ENCODE measurements at regions not wholly inside any gene's neighbourhood (a gene's known extent, or its start where the extent isn't known, plus 50 kb on each side); places are given as distances from the start of the nearest gene placed in this dataset.

- intact Hi-C loops (cut with micrococcal nuclease; ENCODE audit: unreplicated experiment): no loop called here
- no peak overlapping the region for H3K27ac ChIP-seq (ENCODE audit: low read depth, low read length, poor library complexity, severe bottlenecking)
- H3K9me3 ChIP-seq (ENCODE audit: low read length): no peaks in the 10 kb centered on the region
- BruUV-seq (replicated peaks): no TSS peak
- no peaks in the 10 kb centered on the region for H3K4me1 ChIP-seq (ENCODE audit: insufficient read depth, low read length, poor library complexity, severe bottlenecking)
- no peaks in the 10 kb centered on the region for H4K20me1 ChIP-seq (ENCODE audit: insufficient read depth, low read length)
- TF ChIP-seq, protein P1, sequence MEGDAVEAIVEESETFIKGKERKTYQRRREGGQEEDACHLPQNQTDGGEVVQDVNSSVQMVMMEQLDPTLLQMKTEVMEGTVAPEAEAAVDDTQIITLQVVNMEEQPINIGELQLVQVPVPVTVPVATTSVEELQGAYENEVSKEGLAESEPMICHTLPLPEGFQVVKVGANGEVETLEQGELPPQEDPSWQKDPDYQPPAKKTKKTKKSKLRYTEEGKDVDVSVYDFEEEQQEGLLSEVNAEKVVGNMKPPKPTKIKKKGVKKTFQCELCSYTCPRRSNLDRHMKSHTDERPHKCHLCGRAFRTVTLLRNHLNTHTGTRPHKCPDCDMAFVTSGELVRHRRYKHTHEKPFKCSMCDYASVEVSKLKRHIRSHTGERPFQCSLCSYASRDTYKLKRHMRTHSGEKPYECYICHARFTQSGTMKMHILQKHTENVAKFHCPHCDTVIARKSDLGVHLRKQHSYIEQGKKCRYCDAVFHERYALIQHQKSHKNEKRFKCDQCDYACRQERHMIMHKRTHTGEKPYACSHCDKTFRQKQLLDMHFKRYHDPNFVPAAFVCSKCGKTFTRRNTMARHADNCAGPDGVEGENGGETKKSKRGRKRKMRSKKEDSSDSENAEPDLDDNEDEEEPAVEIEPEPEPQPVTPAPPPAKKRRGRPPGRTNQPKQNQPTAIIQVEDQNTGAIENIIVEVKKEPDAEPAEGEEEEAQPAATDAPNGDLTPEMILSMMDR (conservative IDR thresholded peaks at IDR 0.05; ENCODE audit: low read length): no peak
- no peak for TF ChIP-seq EZH2phosphoT487 (IDR thresholded peaks at IDR 0.05; ENCODE audit: borderline replicate concordance, low read depth, low read length)
- H3K36me3 ChIP-seq (ENCODE audit: insufficient read depth, low read length): no peaks in the 10 kb centered on the region
- H2AFZ ChIP-seq (ENCODE audit: low read length): no peak overlapping the region
- no peak overlapping the region for H3K4me3 ChIP-seq (ENCODE audit: low read depth, low read length, poor library complexity, severe bottlenecking)
- ChIA-PET CTCF (ENCODE audit: unreplicated experiment) (no interaction called here), POLR2A (no interaction called here)
- no peak overlapping the region for H3K4me2 ChIP-seq (ENCODE audit: low read length)
- H3K9me2 ChIP-seq (ENCODE audit: insufficient read depth, low read length): no peaks in the 10 kb centered on the region
- no peaks in the 10 kb centered on the region for H3K79me2 ChIP-seq (ENCODE audit: insufficient read depth, low read depth, low read length)
- no peak for DNase-seq (ENCODE audit: low spot score)
These were observed 333.3 kb upstream of the ZFP64 start for GRCh38 chr20:52524861-52525260.

DNA sequence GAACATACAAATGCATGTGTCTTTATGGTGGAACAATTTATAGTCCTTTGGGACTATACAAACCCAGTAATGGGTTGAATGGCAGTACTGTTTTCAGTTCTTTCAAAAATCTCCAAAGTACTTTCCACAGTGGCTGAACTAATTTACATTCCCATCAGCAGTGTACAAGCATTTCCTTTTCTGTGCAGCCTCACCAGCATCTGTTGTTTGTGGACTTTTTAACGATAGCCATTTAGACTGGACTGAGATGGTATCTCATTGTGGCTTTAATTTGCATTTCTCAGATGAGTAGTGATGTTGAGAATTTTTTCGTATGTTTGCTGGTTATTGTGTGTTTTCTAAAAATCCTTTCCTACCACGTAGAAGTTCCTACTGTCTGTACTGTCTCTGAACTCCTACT lies 327.2 kb upstream of the ZFP64 start:
- ChIA-PET CTCF (ENCODE audit: unreplicated experiment) (no interaction called here), POLR2A (no interaction called here)
- intact Hi-C loops (cut with micrococcal nuclease; ENCODE audit: unreplicated experiment): no loop called here
- Histone ChIP-seq H4K20me1 (ENCODE audit: insufficient read depth, low read length) (no peaks in the 10 kb centered on the region), H3K36me3 (ENCODE audit: insufficient read depth, low read length) (no peaks in the 10 kb centered on the region), H3K4me3 (ENCODE audit: low read depth, low read length, poor library complexity, severe bottlenecking) (no peak overlapping the region), H3K4me1 (ENCODE audit: insufficient read depth, low read length, poor library complexity, severe bottlenecking) (no peaks in the 10 kb centered on the region), H3K4me2 (ENCODE audit: low read length) (no peak overlapping the region), H2AFZ (ENCODE audit: low read length) (no peak overlapping the region), H3K9me2 (ENCODE audit: insufficient read depth, low read length) (no peaks in the 10 kb centered on the region), H3K27ac (ENCODE audit: low read depth, low read length, poor library complexity, severe bottlenecking) (no peak overlapping the region), H3K79me2 (ENCODE audit: insufficient read depth, low read depth, low read length) (no peaks in the 10 kb centered on the region), H3K9me3 (ENCODE audit: low read length) (no peaks in the 10 kb centered on the region)
- BruUV-seq (replicated peaks): no TSS peak
- DNase-seq (ENCODE audit: low spot score): no peak
- TF ChIP-seq, protein P1 (conservative IDR thresholded peaks at IDR 0.05; ENCODE audit: low read length): no peak
- no peak for TF ChIP-seq EZH2phosphoT487 (IDR thresholded peaks at IDR 0.05; ENCODE audit: borderline replicate concordance, low read depth, low read length)

DNA sequence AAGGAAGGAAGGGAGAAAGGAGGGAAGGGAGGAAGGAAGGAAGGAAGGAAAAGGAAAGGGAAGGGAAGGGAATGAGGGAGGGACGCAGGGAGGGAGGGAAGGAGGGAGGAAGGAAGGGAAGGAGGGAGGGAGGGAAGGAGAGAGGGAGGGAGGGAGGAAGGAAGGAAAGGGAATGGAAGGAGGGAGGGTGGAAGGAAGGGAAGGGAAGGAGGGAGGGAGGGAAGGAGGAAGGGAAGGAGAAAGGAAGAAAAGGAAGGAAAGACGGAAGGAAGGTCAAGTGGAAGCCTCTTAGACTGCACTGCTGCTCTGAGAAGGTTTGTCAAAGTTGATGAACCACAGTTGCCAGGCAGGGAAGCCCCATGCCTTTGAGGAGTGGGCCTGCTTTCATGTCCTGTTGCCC lies 324.3 kb upstream of the ZFP64 start:
- H3K27ac ChIP-seq (ENCODE audit: low read depth, low read length, poor library complexity, severe bottlenecking): no peak overlapping the region
- intact Hi-C loops (cut with micrococcal nuclease; ENCODE audit: unreplicated experiment): no loop called here
- no peaks in the 10 kb centered on the region for H3K36me3 ChIP-seq (ENCODE audit: insufficient read depth, low read length)
- H3K4me2 ChIP-seq (ENCODE audit: low read length): no peak overlapping the region
- no peaks in the 10 kb centered on the region for H4K20me1 ChIP-seq (ENCODE audit: insufficient read depth, low read length)
- no peak overlapping the region for H3K4me3 ChIP-seq (ENCODE audit: low read depth, low read length, poor library complexity, severe bottlenecking)
- POLR2A ChIA-PET: no interaction called here
- H3K79me2 ChIP-seq (ENCODE audit: insufficient read depth, low read depth, low read length): no peaks in the 10 kb centered on the region
- no peak for DNase-seq (ENCODE audit: low spot score)
- BruUV-seq (replicated peaks): no TSS peak
- H3K9me3 ChIP-seq (ENCODE audit: low read length): no peaks in the 10 kb centered on the region
- CTCF ChIA-PET (ENCODE audit: unreplicated experiment): no interaction called here
- TF ChIP-seq, protein P1 (conservative IDR thresholded peaks at IDR 0.05; ENCODE audit: low read length): no peak
- TF ChIP-seq EZH2phosphoT487 (IDR thresholded peaks at IDR 0.05; ENCODE audit: borderline replicate concordance, low read depth, low read length): no peak
- no peak overlapping the region for H2AFZ ChIP-seq (ENCODE audit: low read length)
- no peaks in the 10 kb centered on the region for H3K9me2 ChIP-seq (ENCODE audit: insufficient read depth, low read length)
- H3K4me1 ChIP-seq (ENCODE audit: insufficient read depth, low read length, poor library complexity, severe bottlenecking): no peaks in the 10 kb centered on the region
